ENCODE measurements at regions not wholly inside any gene's neighbourhood (a gene's known extent, or its start where the extent isn't known, plus 50 kb on each side); places are given as distances from the start of the nearest gene placed in this dataset.

- Histone ChIP-seq H3K4me3 (no peak overlapping the region), H3K27me3 (no peaks in the 10 kb centered on the region), H3K9me3 (no peaks in the 10 kb centered on the region), H3K36me3 (no peaks in the 10 kb centered on the region), H3K27ac (no peak overlapping the region), H3K4me1 (no peaks in the 10 kb centered on the region)
- intact Hi-C loops (cut with DNase I), result no loop called here
- TF ChIP-seq CTCF (IDR thresholded peaks at IDR 0.05), result no peak
- DNase-seq (ENCODE audit: low spot score in 2 of 2), result no peak
Measured at GRCh38 chr4:114103908-114104307, 124.5 kb upstream of the ARSJ start.

DNA sequence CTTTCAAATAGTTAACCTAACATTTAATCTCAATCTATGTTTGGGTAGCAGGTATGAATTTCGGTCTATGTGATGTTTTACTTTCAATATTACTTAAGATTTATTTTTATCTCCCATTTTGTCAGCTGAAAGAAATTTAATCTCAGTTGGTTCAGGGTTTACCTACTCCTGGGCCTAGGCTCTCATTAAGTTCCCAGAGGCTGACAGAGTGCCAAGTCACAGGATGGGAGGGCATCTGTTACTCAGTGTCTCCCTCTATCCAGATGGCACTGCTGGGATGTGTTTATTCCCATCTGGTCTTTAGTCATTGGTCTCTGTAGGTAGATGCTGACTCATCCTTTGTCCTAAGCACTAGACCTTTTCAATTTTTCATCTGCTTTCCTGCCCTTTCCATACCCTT, 129.4 kb upstream of the ARSJ start:
- Histone ChIP-seq H3K4me1 (no peaks in the 10 kb centered on the region), H3K27me3 (no peaks in the 10 kb centered on the region), H3K36me3 (no peaks in the 10 kb centered on the region), H3K4me3 (no peak overlapping the region), H3K27ac (no peak overlapping the region), H3K9me3 (no peaks in the 10 kb centered on the region)
- no peak for DNase-seq (ENCODE audit: low spot score in 2 of 2)
- TF ChIP-seq CTCF (IDR thresholded peaks at IDR 0.05), result no peak
- intact Hi-C loops (cut with DNase I), result no loop called here

- Histone ChIP-seq H3K27ac (no peak overlapping the region), H3K9me3 (no peaks in the 10 kb centered on the region), H3K4me3 (no peak overlapping the region), H3K27me3 (no peaks in the 10 kb centered on the region), H3K36me3 (no peaks in the 10 kb centered on the region), H3K4me1 (no peaks in the 10 kb centered on the region)
- intact Hi-C loops (cut with DNase I), result no loop called here
- DNase-seq (ENCODE audit: low spot score in 2 of 2), result no peak
- TF ChIP-seq CTCF (IDR thresholded peaks at IDR 0.05), result no peak
Measured at GRCh38 chr4:114109776-114110175, 130.3 kb upstream of the ARSJ start.

GRCh38 chr4:114115526-114115925, 136.1 kb upstream of the ARSJ start:
- Histone ChIP-seq H3K4me1 (no peaks in the 10 kb centered on the region), H3K27ac (no peak overlapping the region), H3K4me3 (no peak overlapping the region), H3K36me3 (no peaks in the 10 kb centered on the region), H3K27me3 (no peaks in the 10 kb centered on the region), H3K9me3 (no peaks in the 10 kb centered on the region)
- no peak for DNase-seq (ENCODE audit: low spot score in 2 of 2)
- intact Hi-C loops (cut with DNase I), result no loop called here
- TF ChIP-seq CTCF (IDR thresholded peaks at IDR 0.05), result no peak

- intact Hi-C loops (cut with DNase I), result no loop called here
- no peaks in the 10 kb centered on the region for H3K4me1 ChIP-seq
- no peak for DNase-seq (ENCODE audit: low spot score in 2 of 2)
- H3K27me3 ChIP-seq, result no peaks in the 10 kb centered on the region
- H3K4me3 ChIP-seq, result no peak overlapping the region
- no peaks in the 10 kb centered on the region for H3K9me3 ChIP-seq
- H3K36me3 ChIP-seq, result no peaks in the 10 kb centered on the region
- TF ChIP-seq CTCF (IDR thresholded peaks at IDR 0.05), result no peak
- no peak overlapping the region for H3K27ac ChIP-seq
Measured at GRCh38 chr4:114116861-114117260, 137.4 kb upstream of the ARSJ start.

DNA sequence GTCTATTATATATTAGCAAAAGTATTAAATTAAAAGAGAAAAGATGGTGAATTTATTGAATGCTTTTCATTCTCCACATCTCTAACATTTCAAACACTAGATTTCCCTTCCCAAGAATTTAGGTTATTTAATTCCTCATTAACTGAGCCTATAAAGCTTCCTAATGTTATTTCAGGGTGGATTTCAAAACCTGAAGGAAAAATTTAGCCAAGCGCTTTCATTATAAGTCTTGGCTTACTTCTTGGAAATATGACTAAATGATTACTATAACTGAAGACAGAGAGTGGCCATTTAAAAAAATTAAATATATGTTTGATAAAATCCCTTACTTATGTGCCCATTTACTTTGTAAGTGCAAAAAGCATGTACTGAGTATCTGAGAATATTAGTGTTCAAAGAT, 141.8 kb upstream of the ARSJ start:
- no peak overlapping the region for H3K27ac ChIP-seq
- no peak for DNase-seq (ENCODE audit: low spot score in 2 of 2)
- intact Hi-C loops (cut with DNase I), result no loop called here

More for the DNA sequence above, 141.8 kb upstream of the ARSJ start:
- Histone ChIP-seq H3K27me3 (no peaks in the 10 kb centered on the region), H3K4me1 (no peaks in the 10 kb centered on the region), H3K4me3 (no peak overlapping the region), H3K36me3 (no peaks in the 10 kb centered on the region), H3K9me3 (no peaks in the 10 kb centered on the region)
- no peak for TF ChIP-seq CTCF (IDR thresholded peaks at IDR 0.05)

Measured in ascending aorta (tissue), 2 donors.